Smooth muscle cell (in vitro differentiated cells): ENCODE measurements at regions not wholly inside any gene's neighbourhood (a gene's known extent, or its start where the extent isn't known, plus 50 kb on each side); places are given as distances from the start of the nearest gene placed in this dataset.

Experiments used
- DNase-seq: peaks from one replicate; lab custom pipeline; 2025; ENCODE audit not compliant: unreplicated experiment; lab: John Stamatoyannopoulos, UW
- H2AFZ ChIP-seq: fragments of 200-600 bp; sonication (generic); 2 replicates; pipeline ENCODE4 v1.6.0; 2016; ENCODE audit warnings: antibody characterized with exemption, low read depth, mild to moderate bottlenecking
- H3F3A ChIP-seq: fragments of 200-600 bp; sonication (generic); 2 replicates; pipeline ENCODE4 v1.6.0; 2017; ENCODE audit warnings: antibody characterized with exemption, low read depth
- H3K27ac ChIP-seq: fragments of 200-600 bp; sonication (generic); 2 replicates; pipeline ENCODE4 v1.5.1; 2016; ENCODE audit warnings: low read depth, mild to moderate bottlenecking
- H3K27me3 ChIP-seq: fragments of 200-600 bp; sonication (generic); 2 replicates; pipeline ENCODE4 v1.6.1; 2016; ENCODE audit warnings: low read depth, mild to moderate bottlenecking
- H3K36me3 ChIP-seq: fragments of 200-600 bp; sonication (generic); 2 replicates; pipeline ENCODE4 v1.5.1; 2016; ENCODE audit warnings: low read depth
- H3K4me1 ChIP-seq: fragments of 200-600 bp; sonication (generic); 2 replicates; pipeline ENCODE4 v1.5.1; 2016; ENCODE audit warnings: low read depth
- H3K4me2 ChIP-seq: fragments of 200-600 bp; sonication (generic); 2 replicates; pipeline ENCODE4 v1.6.0; 2016; ENCODE audit warnings: mild to moderate bottlenecking
- H3K4me3 ChIP-seq: fragments of 200-600 bp; sonication (generic); 2 replicates; pipeline ENCODE4 v1.5.1; 2016; ENCODE audit warnings: mild to moderate bottlenecking
- H3K79me2 ChIP-seq: fragments of 200-600 bp; sonication (generic); 2 replicates; pipeline ENCODE4 v1.6.0; 2016; ENCODE audit warnings: low read depth, mild to moderate bottlenecking
- H3K9ac ChIP-seq: fragments of 200-600 bp; sonication (generic); 2 replicates; pipeline ENCODE4 v1.6.0; 2016; ENCODE audit warnings: low read depth
- H3K9me3 ChIP-seq: fragments of 200-600 bp; sonication (generic); replicated peaks from 2 replicates; pipeline ENCODE4 v1.5.1; 2016; ENCODE audit warnings: low read depth
- H4K20me1 ChIP-seq: fragments of 200-600 bp; sonication (generic); 2 replicates; pipeline ENCODE4 v1.6.0; 2016; ENCODE audit warnings: low read depth
- CTCF ChIP-seq: fragments of 200-600 bp; sonication (generic); IDR thresholded peaks from 2 replicates; pipeline ENCODE4 v1.5.1; 2017; ENCODE audit warnings: borderline replicate concordance, mild to moderate bottlenecking, antibody characterized with exemption; ENCODE audit not compliant: insufficient read depth, poor library complexity, severe bottlenecking
- WGBS: methylation state at CpG from one replicate; pipeline ENCODE4 v1.1.7; 2016; ENCODE audit warnings: low lambda C conversion rate; 5-methylcytosine and 5-hydroxymethylcytosine counted together

DNA sequence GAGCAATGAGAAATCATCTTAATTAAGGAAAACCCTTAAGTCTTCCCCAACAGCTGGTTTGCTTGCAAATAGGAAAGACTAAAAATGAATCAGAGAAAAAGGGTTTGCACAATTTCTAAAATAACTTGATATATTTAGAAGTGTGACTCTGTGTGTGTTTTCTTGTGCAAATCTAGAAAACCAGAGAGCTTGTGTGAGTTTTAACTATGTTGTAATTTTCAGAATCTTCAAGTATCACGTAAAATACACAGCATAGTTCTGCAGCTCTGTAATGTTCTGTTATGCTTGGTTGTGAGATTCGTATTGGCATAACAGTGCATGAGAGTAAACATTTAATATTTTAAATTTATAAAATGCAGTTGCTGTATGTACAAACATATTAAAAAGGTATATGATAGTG lies 74.7 kb upstream of the GAP43 start:
- Histone ChIP-seq H3K27me3 (no peaks in the 10 kb centered on the region), H3F3A (no peaks in the 10 kb centered on the region), H3K4me3 (no peak overlapping the region), H3K4me1 (no peaks in the 10 kb centered on the region), H3K4me2 (peak overlapping the region; percentile 22), H3K9ac (no peak overlapping the region), H3K9me3 (no peaks in the 10 kb centered on the region), H2AFZ (peak overlapping the region; percentile 18), H4K20me1 (no peaks in the 10 kb centered on the region), H3K79me2 (no peaks in the 10 kb centered on the region), H3K36me3 (no peaks in the 10 kb centered on the region), H3K27ac (no peak overlapping the region)
- 67% methylated on average over 2 of the region's 2 CpGs for WGBS
- no peak for TF ChIP-seq CTCF
- no peak for DNase-seq

DNA sequence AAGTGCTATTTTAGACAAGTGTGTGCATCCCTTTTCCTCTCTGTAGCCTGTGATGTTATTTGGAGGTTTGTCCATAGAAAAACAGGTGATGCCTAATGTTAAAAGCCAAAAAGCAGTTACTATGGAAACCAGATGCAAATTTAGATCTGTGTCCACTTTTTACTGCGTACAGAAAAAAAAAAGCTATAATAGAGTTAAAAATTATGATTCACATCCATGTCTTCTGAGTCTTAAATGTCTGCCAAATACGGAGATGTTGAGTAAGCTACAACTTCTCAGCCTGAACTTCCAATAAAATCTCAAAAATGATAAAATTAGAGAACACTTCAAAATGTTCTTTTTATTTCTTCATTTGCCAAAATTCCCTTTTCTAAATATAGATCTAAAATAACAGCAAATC lies 74.2 kb upstream of the GAP43 start:
- Histone ChIP-seq H3K27ac (no peak overlapping the region), H3K9me3 (no peaks in the 10 kb centered on the region), H3K27me3 (no peaks in the 10 kb centered on the region), H3K4me2 (no peak overlapping the region), H3K36me3 (no peaks in the 10 kb centered on the region), H3K9ac (no peak overlapping the region), H2AFZ (no peak overlapping the region), H4K20me1 (no peaks in the 10 kb centered on the region), H3K79me2 (no peaks in the 10 kb centered on the region), H3K4me3 (no peak overlapping the region), H3K4me1 (no peaks in the 10 kb centered on the region), H3F3A (no peaks in the 10 kb centered on the region)
- WGBS, result 73% methylated on average over 2 of the region's 2 CpGs
- DNase-seq, result no peak
- TF ChIP-seq CTCF, result no peak

DNA sequence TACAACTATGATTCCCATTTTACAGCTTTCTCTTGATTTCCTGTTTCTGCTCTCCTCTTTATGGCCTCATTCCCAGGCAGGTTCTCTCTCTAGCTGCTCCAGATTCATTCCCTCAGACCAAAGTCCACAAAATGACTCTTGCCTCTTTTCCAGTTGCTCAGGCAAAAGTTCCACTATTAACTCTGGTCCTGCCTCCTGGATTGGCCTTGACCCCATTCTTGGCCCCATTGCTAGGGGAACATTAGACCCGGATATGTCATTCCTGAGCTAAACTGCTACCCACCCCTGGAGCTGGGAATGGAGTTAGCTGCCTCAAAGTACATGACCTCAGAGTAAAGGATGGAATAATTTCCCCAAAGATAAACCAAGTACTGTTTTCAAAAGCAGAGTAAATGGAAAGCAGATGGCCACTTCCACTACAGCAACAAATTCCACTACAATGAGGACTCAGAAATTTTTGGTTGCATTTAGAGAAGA lies 73.0 kb upstream of the GAP43 start:
- Histone ChIP-seq H3K36me3 (no peaks in the 10 kb centered on the region), H2AFZ (no peak overlapping the region), H3K4me1 (no peaks in the 10 kb centered on the region), H3K4me2 (no peak overlapping the region), H3K27me3 (no peaks in the 10 kb centered on the region), H3K9ac (no peak overlapping the region), H3K9me3 (no peaks in the 10 kb centered on the region), H3F3A (no peaks in the 10 kb centered on the region), H4K20me1 (no peaks in the 10 kb centered on the region), H3K27ac (no peak overlapping the region), H3K4me3 (no peak overlapping the region), H3K79me2 (no peaks in the 10 kb centered on the region)
- DNase-seq, result no peak
- WGBS, result 25% methylated on average over 1 of the region's 1 CpG
- no peak for TF ChIP-seq CTCF

DNA sequence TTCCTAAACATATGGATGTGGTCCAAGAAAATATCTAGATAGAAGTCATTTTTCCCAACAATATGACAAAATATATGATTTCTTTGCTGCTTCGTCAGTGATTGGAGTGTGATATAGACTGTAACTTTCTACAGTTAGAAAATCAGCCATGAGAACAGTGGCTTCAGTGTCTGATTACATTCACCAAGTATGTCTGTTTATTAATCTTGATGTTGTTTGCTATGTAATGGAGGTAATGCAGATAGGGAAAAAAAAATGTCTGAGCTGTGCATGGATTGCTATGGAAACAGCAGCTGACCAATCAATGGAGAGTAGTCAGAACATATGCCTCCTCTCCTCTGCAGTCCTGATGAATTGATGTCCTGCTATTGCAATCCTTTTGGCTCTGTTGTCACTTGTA lies 72.3 kb upstream of the GAP43 start:
- Histone ChIP-seq H3K27ac (no peak overlapping the region), H3F3A (no peaks in the 10 kb centered on the region), H3K9ac (no peak overlapping the region), H3K4me1 (no peaks in the 10 kb centered on the region), H3K79me2 (no peaks in the 10 kb centered on the region), H3K27me3 (no peaks in the 10 kb centered on the region), H2AFZ (no peak overlapping the region), H3K9me3 (no peaks in the 10 kb centered on the region), H3K36me3 (no peaks in the 10 kb centered on the region), H3K4me3 (no peak overlapping the region), H4K20me1 (no peaks in the 10 kb centered on the region), H3K4me2 (no peak overlapping the region)
- DNase-seq, result no peak
- no peak for TF ChIP-seq CTCF
- WGBS, result 100% methylated on average over 1 of the region's 1 CpG
